ENCODE measurements at regions not wholly inside any gene's neighbourhood (a gene's known extent, or its start where the extent isn't known, plus 50 kb on each side); places are given as distances from the start of the nearest gene placed in this dataset.
"Not testable (repeated sequence)": the region's sequence is repeated elsewhere in the genome, so short reads cannot be mapped to it uniquely, and the experiment has no call there.

DNA sequence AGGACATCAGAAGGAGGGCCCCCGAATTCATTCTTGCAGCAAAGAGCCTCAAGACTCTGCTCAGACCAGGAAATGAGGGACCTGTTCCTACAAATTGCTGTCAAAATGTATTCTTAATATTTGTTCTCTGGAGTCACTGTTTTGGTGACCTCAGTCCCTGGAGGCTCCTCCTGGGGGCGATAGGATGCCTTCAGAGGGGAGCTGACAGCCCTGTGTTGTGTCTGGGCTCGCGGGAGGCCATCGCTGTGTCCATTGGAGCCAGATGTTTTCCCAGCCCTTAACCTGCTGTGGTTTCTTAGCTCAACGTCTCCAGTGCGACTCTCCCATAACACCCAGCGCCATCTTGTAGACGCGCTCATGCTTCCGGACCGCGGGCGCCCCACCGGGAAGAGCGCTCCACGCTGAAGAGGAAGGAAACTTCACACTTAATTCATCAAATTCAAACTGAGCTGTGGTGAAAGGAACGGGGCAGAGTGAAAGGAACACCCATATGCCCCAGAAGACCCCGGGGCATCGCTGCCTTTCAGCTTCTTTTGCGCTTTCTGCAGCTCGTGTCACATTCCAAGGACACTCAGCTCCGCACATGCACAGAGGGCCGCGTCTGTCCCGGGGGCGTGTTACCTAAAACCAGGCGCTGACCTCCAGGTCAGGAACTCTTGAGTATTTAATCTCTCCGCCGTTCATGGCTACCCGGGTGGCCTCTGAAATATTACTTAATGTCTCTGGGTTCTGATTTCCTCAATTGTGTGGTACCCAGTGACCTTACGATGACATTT lies 112.3 kb upstream of the GDNF start:
- DNase-seq, result no peak

DNA sequence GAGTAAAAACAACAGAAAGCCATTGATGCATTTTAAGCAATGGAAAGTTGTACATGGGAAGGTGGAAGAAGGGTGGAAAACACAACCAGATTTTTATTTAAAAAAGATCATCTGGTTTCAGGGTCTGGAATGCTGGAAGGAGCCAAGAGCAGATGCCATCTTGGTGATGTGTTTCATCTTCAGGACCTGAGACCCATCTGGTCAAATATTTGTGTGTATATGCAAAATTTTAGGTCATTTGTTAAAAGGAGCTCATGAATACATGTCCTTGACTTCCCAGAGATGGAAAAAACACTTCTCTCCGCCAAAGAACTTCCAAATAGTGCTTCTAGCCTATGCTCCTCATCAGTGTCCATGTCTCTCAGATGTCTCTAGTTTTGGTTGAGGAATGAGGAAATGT lies 110.6 kb upstream of the GDNF start:
- no peak for DNase-seq

DNA sequence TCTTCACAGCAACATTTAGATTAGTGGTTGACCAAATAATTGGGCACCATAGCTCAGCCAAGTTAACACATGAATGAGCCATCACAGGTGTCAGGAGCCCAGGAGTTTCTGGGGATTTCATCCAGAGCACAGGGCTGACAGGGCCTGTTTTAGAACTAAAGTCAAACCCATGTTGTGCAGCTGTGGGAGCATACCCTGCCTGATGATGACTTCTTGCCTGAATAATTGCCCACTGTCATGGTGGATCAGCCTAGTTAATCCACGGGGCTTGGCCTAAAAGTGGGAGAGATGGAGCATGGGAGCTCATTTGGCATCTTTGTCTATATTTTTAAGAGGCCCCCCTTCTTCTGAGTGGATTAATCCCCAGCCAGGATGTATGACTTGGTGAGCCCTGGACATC lies 105.6 kb upstream of the GDNF start:
- no peak for DNase-seq

DNA sequence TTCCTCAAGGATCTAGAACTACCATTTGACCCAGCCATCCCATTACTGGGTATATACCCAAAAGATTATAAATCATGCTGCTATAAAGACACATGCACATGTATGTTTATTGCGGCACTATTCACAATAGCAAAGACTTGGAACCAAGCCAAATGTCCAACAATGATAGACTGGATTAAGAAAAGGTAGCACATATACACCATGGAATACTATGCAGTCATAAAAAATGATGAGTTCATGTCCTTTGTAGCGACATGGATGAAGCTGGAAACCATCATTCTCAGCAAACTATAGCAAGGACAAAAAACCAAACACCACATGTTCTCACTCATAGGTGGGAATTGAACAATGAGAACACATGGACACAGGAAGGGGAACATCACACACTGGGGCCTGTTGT lies 103.3 kb upstream of the GDNF start:
- not testable (repeated sequence) for DNase-seq

DNA sequence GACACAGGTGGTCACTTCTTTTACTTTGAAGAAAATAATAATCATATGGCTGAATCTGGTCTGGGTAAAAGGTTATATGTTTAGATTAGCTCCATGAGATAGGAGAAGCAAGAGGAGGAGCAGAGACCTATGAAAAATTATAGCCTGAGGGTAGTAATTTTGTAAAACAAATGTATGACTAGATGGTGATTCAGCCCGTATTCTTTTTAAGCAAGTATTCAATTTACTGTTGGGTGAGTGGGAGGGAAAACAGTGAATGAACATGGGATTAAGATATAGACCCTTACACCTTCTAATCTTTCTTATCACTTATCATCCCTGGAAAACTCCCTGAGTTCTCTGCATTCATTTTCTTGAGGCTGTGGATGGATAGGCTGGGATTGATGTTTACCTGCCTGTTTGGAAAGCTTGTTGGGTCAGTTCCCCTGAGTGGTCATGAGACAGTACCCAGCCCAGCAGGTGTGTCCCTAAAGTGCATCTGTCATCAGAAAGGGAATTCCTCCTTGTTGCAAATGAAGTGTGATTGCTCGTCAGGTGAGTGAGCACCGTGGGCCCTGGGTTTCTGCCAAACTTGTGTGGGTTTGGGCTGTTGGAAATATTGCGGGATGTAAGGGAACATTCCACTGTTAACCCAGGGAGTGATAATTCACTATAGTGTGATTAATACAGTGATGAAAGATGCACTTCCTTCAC lies 101.2 kb upstream of the GDNF start:
- no peak for DNase-seq

DNA sequence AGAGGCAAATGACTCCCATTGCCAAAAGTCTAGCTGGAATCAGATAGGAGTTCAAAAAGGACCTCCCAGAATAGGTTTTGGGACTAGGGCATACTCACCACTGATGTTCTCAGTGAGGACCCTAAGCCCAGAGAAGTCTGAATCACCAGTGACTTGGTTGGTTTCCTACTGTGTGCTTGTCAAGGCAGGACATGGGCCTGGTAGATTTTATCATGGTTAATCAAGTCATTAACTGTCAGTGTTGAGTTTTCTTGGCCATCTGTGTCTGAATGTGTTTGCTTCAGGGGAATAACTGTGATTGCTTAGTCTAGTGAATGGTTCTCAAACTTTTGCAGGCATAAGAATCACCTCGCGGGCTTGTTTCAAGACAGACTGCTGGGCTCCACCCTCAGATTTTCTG lies 99.0 kb upstream of the GDNF start:
- no peak for DNase-seq

DNA sequence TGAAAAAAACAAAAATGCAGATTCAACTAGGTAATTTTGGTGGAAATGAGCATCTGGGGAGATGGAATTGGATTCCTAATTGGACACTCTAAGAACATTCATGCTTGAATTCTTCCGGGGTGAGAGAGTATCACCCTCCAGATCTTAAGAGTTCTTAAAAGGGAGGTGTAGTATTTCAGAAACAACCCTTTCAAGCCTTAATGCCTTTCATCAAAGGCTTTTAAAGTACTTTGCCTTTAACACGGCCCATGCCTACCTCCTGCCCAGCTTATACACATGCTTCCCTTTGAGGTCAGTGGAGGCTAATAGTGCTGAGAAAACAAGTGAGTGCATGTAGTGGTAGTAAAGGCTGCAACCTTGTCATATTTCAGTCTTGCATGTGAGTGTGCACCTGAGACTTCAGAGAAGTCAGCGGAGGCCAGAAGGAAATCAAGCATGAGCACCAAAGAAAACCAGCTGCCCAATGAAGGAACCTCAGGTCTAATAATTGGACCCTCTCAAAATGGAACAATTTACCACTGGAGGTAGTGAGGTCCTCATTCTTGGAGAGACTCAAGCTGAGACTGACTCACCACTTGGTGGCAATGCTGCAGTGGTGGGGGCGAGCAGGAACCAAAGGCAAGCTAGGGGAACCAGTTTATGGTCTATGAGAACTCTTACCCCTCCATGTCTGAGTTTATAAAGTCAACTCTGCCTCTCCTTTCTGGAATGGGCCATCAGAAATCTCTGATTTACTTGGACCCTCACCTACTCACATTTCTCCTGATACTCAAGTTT lies 98.4 kb upstream of the GDNF start:
- no peak for DNase-seq

DNA sequence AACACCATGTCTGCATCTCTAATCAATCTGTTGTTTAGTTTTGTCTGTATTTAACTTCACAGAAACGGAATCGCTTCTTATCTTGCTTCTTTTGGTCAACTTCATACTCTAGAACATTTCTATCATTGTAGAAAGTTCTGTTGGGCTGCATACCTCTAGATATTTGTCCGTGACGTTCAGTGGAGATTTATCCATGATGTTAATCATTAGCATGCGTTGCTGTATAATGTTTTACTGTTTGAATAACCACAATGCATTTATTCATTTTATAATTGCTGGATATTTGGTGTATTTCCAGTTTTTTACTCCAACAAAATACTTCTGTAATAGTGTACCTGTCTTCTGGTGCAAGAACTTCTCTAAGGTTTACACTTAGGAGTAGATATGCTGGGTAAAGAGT lies 96.2 kb upstream of the GDNF start:
- no peak for DNase-seq

DNA sequence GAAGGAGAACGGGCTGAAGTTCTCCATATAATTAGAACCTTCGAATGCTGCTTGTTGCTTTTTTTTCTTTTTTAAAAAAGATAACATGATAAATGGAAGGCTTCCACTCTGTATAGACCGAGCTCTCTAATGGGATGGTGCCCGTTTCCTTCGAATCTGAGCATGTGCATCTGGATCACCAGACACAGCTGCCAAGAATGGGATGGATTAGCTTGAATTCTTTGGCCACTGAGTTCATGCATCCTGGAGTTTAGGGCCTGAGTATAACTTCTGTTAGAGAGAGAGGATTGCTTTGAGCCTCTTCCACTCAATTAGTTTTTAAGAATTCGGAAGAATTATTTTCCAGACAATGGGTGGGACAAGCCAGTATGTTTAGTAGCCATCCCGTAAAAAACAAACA lies 93.7 kb upstream of the GDNF start:
- DNase-seq, result no peak

DNA sequence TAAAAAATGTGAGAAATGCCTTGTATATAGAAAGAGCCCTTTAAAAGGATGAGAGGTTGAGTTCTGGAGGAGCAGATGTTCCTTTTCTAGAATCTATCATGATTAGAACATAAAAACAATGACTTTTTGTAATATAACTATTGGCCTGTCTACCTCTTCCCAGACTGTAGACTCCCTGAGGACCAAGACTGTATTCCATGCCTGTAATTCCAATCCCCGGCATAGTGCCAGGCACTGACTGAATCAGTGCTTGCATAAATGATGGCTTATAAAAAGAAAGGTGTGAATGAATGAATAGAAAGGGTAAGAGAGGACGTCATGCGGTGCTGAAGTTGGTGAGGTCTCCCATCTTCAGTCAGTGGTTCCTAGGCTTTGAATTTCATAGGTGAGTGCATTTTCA lies 92.6 kb upstream of the GDNF start:
- DNase-seq, result no peak

DNA sequence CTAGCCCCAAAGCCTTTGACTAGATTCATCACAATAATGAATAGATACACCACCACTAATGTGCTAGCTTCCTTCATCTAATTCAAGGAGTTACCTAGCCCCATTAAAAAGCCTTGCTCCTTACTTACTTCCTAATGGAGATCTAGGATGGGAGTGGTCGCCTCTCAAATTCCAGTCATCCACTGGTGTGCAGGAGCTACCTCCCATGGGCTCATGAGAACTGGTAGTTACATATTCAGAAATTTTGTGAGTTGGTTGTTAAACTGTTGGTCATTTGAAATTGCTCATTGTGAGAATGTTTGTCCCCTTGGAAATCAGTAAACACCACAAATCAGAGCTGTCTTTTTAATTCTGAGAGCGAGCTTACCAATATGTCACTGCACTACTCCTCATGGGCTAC lies 91.7 kb upstream of the GDNF start:
- no peak for DNase-seq

DNA sequence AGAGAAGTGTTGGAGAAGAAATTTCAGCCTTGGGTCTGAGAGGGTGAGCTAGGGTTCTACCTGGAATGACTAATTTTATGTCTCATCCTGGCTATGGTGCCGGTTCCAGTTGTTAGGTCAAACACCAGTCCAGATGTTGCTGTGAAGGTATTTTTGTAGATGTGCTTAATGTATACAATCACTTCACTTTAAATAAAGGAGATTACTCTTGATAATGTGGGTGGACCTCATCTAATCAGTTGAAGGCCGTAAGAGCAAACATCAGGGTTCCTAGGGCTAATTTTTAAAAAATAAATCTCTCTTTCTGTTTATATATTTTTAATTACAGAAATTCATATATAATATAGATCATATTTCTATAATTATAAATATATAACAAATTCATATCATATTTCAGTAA lies 90.5 kb upstream of the GDNF start:
- DNase-seq, result no peak

DNA sequence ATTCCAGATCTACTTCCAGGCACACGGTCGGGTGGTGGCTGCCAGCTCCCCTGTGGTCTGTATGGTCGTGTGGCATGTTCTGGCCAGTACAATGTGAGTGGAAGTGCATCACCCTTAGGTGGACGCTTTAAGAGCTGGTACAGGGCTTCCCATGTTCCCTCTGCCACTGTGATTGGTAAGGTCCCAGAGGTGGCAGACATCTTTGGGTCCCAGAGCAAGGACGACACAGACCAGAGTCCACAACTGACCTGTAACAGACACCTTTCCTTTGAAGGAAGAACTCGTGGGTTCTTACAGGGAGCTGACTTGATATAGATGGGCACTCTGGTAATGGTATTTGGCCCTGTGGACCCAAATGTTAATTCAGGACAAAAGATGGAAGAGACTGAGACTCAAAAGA lies 90.0 kb upstream of the GDNF start:
- DNase-seq, result no peak

DNA sequence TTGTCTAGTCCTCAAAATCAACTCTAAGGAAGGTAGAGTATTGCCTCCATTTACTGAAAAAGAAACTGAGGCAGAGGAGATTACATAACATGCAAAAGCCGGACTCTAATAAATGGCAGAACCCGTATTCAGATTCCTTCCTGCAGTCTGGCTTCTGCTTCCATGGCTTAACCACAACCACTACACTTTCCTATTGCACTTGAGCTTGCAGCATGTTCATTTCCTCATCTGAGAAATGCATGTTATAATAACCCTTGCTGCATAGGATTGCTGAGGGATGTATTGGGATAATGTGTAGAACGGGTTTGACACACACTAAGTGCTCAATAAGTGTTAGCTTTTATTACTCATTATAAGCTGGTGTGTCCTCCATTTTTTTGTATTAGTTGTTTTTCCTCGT lies 87.9 kb upstream of the GDNF start:
- not testable (repeated sequence) for DNase-seq

DNA sequence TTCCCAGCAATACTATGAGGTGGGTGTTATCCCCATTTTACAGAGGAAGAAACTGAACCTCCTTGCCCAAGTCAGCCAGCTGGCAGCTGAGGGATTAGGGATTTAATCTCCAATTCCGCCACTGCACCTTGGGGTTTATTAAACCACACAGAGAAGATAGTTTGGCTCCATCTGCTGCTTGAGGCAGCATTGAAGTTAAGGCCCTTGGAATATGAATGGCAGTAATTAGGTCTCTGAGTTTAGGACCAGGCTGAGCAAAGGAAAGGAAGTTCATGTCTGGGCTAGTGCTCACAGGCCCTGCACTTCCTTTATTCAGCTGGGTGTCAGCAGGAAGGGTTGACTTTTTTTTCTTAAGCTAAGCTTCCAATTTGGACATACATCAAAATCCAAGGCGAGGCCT lies 86.9 kb upstream of the GDNF start:
- DNase-seq, result no peak

DNA sequence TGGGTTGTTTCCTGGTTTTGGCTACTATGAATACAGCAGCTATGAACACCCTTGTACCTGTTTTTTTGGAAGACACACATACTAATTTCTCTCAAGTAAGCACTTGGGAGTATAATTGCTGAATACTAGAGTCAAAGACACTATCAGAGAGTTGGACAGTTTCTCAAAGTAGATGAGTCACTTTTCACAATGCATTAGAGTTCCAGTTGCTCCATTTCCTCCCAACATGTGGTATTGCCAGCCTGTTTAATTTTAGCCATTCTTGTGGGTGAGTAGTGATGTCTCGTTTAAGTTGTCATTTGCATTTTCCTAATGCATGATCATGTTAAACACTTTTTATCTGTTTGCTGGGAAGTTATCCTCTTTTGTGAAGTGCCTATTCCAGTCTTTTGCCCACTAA lies 81.6 kb upstream of the GDNF start:
- no peak for DNase-seq

DNA sequence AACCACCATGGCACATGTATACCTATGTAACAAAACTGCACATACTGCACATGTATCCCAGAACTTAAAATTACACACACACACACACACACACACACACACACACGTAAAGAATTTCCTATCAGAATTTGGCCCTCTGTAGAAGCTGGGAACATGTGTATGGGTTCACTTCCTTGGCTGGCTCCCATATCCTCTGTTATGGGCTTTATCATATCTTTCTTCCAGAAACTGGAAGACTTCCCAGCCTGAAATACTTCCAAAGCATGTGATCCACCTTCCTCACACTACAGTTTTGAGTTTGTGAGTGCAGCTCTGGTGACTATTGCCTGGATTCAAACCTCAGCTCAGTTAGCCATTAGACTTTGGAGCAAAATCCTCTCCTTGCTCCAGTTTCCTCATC lies 78.6 kb upstream of the GDNF start:
- DNase-seq, result no peak

DNA sequence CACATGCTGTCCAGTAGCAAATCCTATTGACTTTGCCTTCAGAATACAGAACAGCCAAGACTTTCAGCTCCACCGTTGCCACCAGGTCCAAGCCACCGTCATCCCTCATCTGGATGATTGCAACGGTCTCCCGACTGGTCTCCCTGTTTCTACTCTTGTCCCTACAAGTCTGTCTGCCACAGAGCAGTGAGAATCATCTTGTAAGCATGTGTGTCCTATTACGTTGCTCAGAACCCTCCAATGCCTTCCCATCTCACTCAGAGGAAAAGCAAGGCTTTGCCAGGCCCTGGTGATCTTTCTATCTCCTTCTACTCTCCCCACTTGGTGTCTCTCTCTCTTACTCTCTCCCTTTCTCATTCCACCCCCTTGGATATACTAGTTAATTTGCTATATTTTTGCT lies 76.7 kb upstream of the GDNF start:
- no peak for DNase-seq

DNA sequence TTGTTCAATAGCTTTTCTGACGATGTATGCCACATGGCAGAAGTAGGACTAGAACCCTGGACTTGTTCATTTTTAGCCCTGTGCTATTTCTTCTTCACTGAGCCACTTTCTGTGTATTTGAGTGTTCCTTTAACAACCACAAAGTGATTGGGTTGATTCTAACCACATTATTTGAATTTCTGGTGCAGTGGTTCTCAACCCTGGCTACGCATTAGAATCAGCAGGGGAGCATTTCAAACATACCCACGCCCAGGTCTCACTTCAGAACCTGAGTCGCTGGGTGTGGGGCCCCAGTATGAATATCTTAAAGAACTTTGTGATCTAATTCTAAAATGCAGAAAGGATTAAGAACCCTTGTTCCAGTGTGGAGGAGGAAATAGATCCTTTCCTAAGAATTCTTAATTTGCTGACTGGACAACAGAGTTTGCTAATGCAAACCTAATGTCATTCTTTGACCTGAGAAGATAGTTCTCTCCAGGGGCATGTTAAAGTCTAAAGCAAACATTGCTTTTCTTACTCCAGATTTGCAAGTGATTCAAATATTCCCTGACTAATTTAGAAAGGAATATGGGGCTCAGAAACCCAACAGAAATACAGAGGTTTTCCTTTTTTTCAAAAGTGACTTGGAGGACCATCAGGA lies 75.4 kb upstream of the GDNF start:
- DNase-seq, result peak; percentile 83 to 91

DNA sequence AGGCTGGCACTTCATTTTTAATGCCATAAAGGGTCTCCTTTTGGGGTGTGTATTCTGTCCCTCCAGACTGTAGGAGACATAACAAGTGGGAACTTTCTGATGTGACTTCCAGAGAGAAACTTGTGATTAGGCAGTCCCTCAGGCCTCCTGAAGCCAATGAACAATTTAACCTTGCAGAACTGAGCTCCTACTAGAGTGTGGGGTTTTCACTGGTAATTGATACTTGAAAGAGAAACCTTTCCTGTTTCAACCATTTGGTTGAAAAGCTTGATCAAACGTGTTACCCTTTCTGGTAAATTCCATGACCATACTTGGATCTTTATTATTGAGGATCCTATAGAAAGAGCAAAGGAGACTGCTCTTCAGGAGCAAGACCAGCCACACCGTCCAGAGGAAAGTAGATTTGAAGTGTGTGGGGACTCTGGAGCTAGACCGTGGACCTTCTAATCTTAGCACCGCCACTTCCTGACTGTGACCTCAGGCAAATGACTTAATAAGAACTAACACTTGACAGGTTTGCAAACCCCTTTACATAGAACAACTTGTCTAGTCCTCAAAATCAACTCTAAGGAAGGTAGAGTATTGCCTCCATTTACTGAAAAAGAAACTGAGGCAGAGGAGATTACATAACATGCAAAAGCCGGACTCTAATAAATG lies 69.9 kb upstream of the GDNF start:
- not testable (repeated sequence) for DNase-seq

DNA sequence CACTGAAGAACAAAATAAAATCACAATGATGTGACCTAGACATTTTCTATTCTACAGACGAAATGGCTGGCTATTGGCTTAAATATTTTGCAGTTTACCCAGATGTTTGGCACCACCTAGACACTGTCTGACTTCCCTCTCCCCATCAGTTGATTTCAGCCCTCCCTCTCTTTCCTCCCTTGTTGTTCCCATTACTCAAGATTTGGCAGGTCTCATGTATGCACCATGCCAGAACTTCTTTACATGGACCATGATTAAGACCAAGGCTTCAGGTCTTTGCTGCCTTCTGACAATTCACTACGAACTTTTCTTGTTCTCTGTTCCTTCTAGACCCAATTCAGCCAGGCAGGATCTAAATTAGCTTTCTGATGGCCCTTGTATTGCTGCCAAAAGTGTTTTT lies 66.6 kb upstream of the GDNF start:
- DNase-seq, result no peak

DNA sequence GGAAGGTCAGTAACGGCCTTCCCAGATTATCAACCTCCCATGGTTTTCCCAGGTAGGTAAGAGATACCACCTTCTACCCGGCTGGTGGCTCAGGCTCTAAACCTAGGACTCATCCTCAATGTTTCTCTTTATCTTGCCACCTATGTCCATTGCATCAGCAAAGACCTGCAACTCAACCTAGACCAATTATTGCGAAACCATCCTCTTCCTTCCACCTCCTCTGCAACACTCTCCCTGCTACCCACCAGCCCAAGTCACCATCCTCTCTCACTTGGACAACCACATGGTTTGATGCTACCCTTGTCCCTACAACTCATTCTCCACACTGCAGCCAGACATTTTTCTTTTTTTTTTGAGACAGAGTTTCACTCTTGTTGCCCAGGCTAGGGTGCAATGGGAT lies 65.4 kb upstream of the GDNF start:
- DNase-seq, result no peak

DNA sequence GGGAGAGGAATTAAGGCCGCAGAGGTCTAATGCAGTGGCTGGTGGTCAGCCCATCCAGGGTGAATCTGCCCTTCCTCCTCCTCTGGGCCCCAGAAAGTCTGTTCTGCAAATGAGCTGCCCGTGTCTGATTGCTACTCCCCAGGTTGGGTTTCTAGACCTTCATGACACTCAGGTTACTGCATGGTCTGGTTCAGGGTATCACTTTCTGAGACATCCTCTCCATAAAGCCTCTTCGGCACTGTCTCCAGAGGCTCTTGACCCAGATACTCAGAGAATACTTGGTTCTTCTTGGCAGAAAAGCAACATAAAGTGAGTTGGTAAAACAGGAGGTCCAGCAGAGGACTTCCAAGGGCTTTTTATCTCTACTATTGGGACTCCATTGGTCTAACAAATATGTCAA lies 62.5 kb upstream of the GDNF start:
- DNase-seq, result no peak
